ENCODE measurements at regions not wholly inside any gene's neighbourhood (a gene's known extent, or its start where the extent isn't known, plus 50 kb on each side); places are given as distances from the start of the nearest gene placed in this dataset.
"Not testable (repeated sequence)": the region's sequence is repeated elsewhere in the genome, so short reads cannot be mapped to it uniquely, and the experiment has no call there.

- Histone ChIP-seq H3K4me3 (no peak overlapping the region), H3K27me3 (ENCODE audit: low read depth) (no peaks in the 10 kb centered on the region), H3K36me3 (replicated peaks) (no peaks in the 10 kb centered on the region), H3K9me3 (no peaks in the 10 kb centered on the region), H3K4me1 (no peaks in the 10 kb centered on the region)
- in situ Hi-C loops (cut with MboI; ENCODE audit: low sequenced_read_pairs) = no loop called here
- no peak for DNase-seq (ENCODE audit: low spot score in 2 of 2)
Measured at GRCh38 chr20:19907326-19908056, 109.7 kb upstream of the NAA20 start.

DNA sequence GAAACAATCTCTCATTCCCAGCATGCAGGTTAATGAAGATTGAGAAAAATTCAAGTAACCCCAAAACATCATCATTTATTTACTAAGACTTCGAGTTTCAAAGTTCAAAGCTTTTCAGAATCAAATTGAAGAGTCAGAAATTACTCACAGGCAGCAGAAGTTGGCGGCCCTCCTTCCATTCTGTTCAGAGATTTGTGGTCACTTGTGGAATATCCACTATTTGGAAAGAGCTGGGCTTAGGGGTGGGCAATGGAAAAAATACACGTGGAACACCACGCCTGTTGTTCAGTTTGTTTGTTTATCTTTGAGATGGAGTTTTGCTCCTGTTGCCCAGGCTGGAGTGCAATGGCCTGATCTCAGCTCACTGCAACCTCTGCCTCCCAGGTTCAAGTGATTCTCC is 108.6 kb upstream of the NAA20 start:
- no peak for DNase-seq (ENCODE audit: low spot score in 2 of 2)
- in situ Hi-C loops (cut with MboI; ENCODE audit: low sequenced_read_pairs) = no loop called here
- Histone ChIP-seq H3K36me3 (replicated peaks) (no peaks in the 10 kb centered on the region), H3K27me3 (ENCODE audit: low read depth) (no peaks in the 10 kb centered on the region), H3K9me3 (no peaks in the 10 kb centered on the region), H3K4me1 (no peaks in the 10 kb centered on the region), H3K4me3 (no peak overlapping the region)

DNA sequence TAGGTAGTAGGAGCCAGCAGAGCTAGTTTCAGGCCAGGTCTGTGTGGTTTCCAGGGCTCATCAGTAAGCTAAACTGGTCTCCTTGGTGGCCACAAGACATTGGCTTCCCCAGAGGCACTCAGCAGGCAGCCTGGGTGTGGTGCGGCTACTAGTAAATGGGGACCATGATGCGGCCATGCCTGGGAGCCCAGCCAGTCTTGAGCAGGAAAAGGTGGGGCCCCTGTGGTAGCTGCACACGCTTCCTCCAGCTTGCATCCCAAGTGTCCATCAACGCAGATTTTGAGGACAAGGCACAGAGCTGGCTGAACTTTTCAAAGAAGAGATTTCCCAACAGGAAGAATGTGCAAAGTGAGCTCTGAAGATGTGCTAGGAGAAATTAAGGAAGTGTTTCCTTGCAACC is 107.4 kb upstream of the NAA20 start:
- H3K4me3 ChIP-seq = no peak overlapping the region
- no peak for DNase-seq (ENCODE audit: low spot score in 2 of 2)
- in situ Hi-C loops (cut with MboI; ENCODE audit: low sequenced_read_pairs) = no loop called here
- H3K36me3 ChIP-seq (replicated peaks) = no peaks in the 10 kb centered on the region
- H3K4me1 ChIP-seq = no peaks in the 10 kb centered on the region
- no peaks in the 10 kb centered on the region for H3K27me3 ChIP-seq (ENCODE audit: low read depth)
- no peaks in the 10 kb centered on the region for H3K9me3 ChIP-seq

DNA sequence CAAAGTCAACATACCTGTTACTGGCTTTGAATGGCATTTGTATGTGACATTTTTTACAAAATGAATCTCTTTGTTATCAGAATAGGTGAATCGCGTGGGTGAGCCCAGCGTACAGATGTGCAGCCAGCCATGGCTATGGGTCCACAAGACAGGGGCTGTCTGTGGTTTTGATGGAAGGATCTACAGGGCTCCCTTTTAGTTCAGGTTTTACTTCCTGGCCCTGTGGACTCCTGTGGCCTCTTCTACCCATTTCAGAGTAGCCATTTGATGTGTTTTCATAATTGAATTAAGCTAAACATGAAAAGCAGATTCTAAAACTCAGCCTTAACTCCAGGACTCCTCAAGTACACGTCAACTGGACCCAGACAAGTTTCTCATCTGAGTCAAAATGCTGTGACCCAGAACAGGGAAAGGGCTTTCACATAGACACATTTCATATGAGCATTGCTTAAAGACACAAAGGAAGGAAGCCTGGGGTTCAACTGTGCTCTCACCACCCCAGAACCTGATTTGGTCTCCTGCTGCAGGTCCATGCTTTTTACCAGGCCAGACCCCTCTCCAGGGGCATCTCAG is 105.3 kb upstream of the NAA20 start:
- Histone ChIP-seq H3K4me1 (no peaks in the 10 kb centered on the region), H3K9me3 (no peaks in the 10 kb centered on the region), H3K36me3 (replicated peaks) (no peaks in the 10 kb centered on the region), H3K4me3 (no peak overlapping the region), H3K27me3 (ENCODE audit: low read depth) (no peaks in the 10 kb centered on the region)
- in situ Hi-C loops (cut with MboI; ENCODE audit: low sequenced_read_pairs) = no loop called here
- no peak for DNase-seq (ENCODE audit: low spot score in 2 of 2)

DNA sequence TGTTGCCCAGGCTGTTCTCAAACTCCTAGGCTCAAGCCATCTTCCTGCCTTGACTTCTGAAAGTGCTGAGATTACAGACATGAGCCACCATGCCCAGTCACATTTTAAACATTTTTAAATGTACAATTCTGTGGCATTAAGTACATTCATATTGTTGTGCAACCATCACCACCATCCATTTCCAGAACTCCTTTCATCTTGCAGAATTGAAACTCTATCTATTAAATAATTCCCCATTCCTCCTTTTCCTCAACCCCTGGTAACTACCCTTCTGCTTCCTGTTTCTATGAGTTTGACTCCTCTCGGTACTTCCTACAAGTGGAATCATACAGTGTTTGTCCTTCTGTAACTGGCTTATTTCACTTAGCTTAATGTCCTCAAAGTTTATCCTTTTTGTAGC is 103.8 kb upstream of the NAA20 start:
- Histone ChIP-seq H3K4me1 (no peaks in the 10 kb centered on the region), H3K36me3 (replicated peaks) (no peaks in the 10 kb centered on the region), H3K4me3 (no peak overlapping the region), H3K27me3 (ENCODE audit: low read depth) (no peaks in the 10 kb centered on the region), H3K9me3 (no peaks in the 10 kb centered on the region)
- in situ Hi-C loops (cut with MboI; ENCODE audit: low sequenced_read_pairs) = no loop called here
- no peak for DNase-seq (ENCODE audit: low spot score in 2 of 2)

- Histone ChIP-seq H3K36me3 (replicated peaks) (no peaks in the 10 kb centered on the region), H3K9me3 (no peaks in the 10 kb centered on the region), H3K4me3 (no peak overlapping the region), H3K27me3 (ENCODE audit: low read depth) (no peaks in the 10 kb centered on the region), H3K4me1 (no peaks in the 10 kb centered on the region)
- in situ Hi-C loops (cut with MboI; ENCODE audit: low sequenced_read_pairs) = no loop called here
- no peak for DNase-seq (ENCODE audit: low spot score in 2 of 2)
Measured at GRCh38 chr20:19913927-19914614, 103.1 kb upstream of the NAA20 start.

GRCh38 chr20:19915111-19915798 is 101.9 kb upstream of the NAA20 start:
- no peak overlapping the region for H3K4me3 ChIP-seq
- DNase-seq (ENCODE audit: low spot score in 2 of 2) = no peak
- no peaks in the 10 kb centered on the region for H3K4me1 ChIP-seq

GRCh38 chr20:19916531-19917485 is 100.4 kb upstream of the NAA20 start:
- DNase-seq (ENCODE audit: low spot score in 2 of 2) = no peak
- no peak overlapping the region for H3K4me3 ChIP-seq
- in situ Hi-C loops (cut with MboI; ENCODE audit: low sequenced_read_pairs) = no loop called here
- no peaks in the 10 kb centered on the region for H3K36me3 ChIP-seq (replicated peaks)
- H3K9me3 ChIP-seq = no peaks in the 10 kb centered on the region
- no peaks in the 10 kb centered on the region for H3K27me3 ChIP-seq (ENCODE audit: low read depth)
- no peaks in the 10 kb centered on the region for H3K4me1 ChIP-seq

More at GRCh38 chr20:19915111-19915798, 101.9 kb upstream of the NAA20 start:
- H3K36me3 ChIP-seq (replicated peaks) = no peaks in the 10 kb centered on the region
- in situ Hi-C loops (cut with MboI; ENCODE audit: low sequenced_read_pairs) = no loop called here
- H3K27me3 ChIP-seq (ENCODE audit: low read depth) = no peaks in the 10 kb centered on the region
- H3K9me3 ChIP-seq = no peaks in the 10 kb centered on the region

DNA sequence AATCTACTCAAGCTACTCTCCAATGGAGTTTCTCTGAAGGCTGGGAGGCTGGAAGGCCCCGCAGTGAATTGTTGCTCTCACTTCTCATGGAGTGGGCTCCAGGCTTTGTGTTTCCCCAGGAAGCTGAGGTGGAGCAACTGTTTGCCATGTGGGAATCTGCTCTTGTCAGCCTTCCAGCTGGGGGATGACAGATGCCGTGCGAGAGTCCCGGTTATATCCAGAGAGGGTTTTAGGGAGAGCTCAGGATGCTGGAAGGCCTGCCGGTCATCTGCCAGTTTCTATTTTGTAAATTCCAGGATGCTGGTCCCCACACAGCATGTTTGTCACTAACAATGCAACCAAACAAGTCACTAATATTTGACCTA is 98.2 kb upstream of the NAA20 start:
- Histone ChIP-seq H3K9me3 (no peaks in the 10 kb centered on the region), H3K4me3 (no peak overlapping the region), H3K36me3 (replicated peaks) (no peaks in the 10 kb centered on the region), H3K4me1 (no peaks in the 10 kb centered on the region), H3K27me3 (ENCODE audit: low read depth) (no peaks in the 10 kb centered on the region)
- in situ Hi-C loops (cut with MboI; ENCODE audit: low sequenced_read_pairs) = no loop called here
- DNase-seq (ENCODE audit: low spot score in 2 of 2) = no peak

GRCh38 chr20:19920381-19921138 is 96.6 kb upstream of the NAA20 start:
- in situ Hi-C loops (cut with MboI; ENCODE audit: low sequenced_read_pairs) = no loop called here
- Histone ChIP-seq H3K4me1 (no peaks in the 10 kb centered on the region), H3K4me3 (no peak overlapping the region), H3K27me3 (ENCODE audit: low read depth) (no peaks in the 10 kb centered on the region), H3K9me3 (no peaks in the 10 kb centered on the region), H3K36me3 (replicated peaks) (no peaks in the 10 kb centered on the region)
- no peak for DNase-seq (ENCODE audit: low spot score in 2 of 2)

DNA sequence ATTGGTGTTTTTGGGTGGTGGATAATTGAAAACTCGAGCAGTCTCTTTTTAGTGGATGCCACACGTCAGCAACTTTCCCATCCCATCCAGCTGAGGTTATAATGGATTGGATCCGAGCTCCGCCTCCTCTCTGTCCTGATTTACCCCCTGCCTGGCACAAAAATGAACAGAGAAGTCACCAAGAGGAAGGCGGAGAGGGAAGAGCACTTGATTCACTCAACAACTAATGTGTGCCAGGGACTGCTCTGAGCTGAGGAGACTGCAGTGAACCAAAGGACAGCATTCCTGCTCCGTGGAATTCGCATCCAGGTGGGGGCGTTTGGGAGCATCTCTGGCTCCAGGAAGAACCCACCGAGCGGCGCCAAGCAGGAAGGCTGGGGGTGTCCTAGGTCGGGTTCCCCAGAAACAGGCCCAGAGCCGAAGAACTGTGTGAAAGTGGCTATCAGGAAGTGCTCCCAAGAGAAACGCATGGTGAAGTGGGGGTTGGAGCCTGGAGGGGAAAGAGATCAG is 95.8 kb upstream of the NAA20 start:
- in situ Hi-C loops (cut with MboI; ENCODE audit: low sequenced_read_pairs) = no loop called here
- Histone ChIP-seq H3K36me3 (replicated peaks) (no peaks in the 10 kb centered on the region), H3K27me3 (ENCODE audit: low read depth) (no peaks in the 10 kb centered on the region), H3K4me1 (no peaks in the 10 kb centered on the region), H3K9me3 (no peaks in the 10 kb centered on the region), H3K4me3 (no peak overlapping the region)
- no peak for DNase-seq (ENCODE audit: low spot score in 2 of 2)

- in situ Hi-C loops (cut with MboI; ENCODE audit: low sequenced_read_pairs); H3K27me3 ChIP-seq (ENCODE audit: low read depth); H3K36me3 ChIP-seq (replicated peaks); H3K4me3 ChIP-seq; DNase-seq (ENCODE audit: low spot score in 2 of 2); H3K4me1 ChIP-seq; H3K9me3 ChIP-seq: not testable (repeated sequence)
Measured at GRCh38 chr20:19921829-19922228, 95.3 kb upstream of the NAA20 start.

Data from HAP-1 (cell line).